GM21717 (cell line): ENCODE measurements at regions not wholly inside any gene's neighbourhood (a gene's known extent, or its start where the extent isn't known, plus 50 kb on each side); places are given as distances from the start of the nearest gene placed in this dataset.
A peak's percentile ranks its signal among the peaks of the same experiment; 100 is the strongest.

Experiments used
- ATAC-seq: cut with Tn5 transposase; IDR thresholded peaks from one replicate; pipeline ENCODE4 v1.9.1; 2021; ENCODE audit warnings: mild to moderate bottlenecking, moderate library complexity; ENCODE audit not compliant: unreplicated experiment

- ATAC-seq: no peak
Measured at GRCh38 chr18:67300498-67300897, 216.0 kb downstream of the DSEL start.

GRCh38 chr18:67292814-67293213 lies 223.7 kb downstream of the DSEL start:
- no peak for ATAC-seq

GRCh38 chr18:67290421-67290820 lies 226.1 kb downstream of the DSEL start:
- ATAC-seq: no peak

GRCh38 chr18:67285583-67285982 lies 230.9 kb downstream of the DSEL start:
- no peak for ATAC-seq

GRCh38 chr18:67282796-67283195 lies 233.7 kb downstream of the DSEL start:
- no peak for ATAC-seq

- no peak for ATAC-seq
Measured at GRCh38 chr18:67281746-67282145, 234.8 kb downstream of the DSEL start.

GRCh38 chr18:67280486-67281242 lies 235.9 kb downstream of the DSEL start:
- ATAC-seq: no peak

- ATAC-seq: no peak
Measured at GRCh38 chr18:67279988-67280387, 236.5 kb downstream of the DSEL start.

- no peak for ATAC-seq
Measured at GRCh38 chr18:67278984-67279383, 237.5 kb downstream of the DSEL start.

- ATAC-seq: no peak
Measured at GRCh38 chr18:67276638-67277037, 239.9 kb downstream of the DSEL start.

- no peak for ATAC-seq
Measured at GRCh38 chr18:67273288-67273687, 243.2 kb downstream of the DSEL start.

GRCh38 chr18:67269206-67269605 lies 247.3 kb downstream of the DSEL start:
- ATAC-seq: no peak

- ATAC-seq: no peak
Measured at GRCh38 chr18:67268530-67268929, 248.0 kb downstream of the DSEL start.

- no peak for ATAC-seq
Measured at GRCh38 chr18:67266246-67267237, 250.0 kb downstream of the DSEL start.

- no peak for ATAC-seq
Measured at GRCh38 chr18:67265464-67266245, 250.9 kb downstream of the DSEL start.

GRCh38 chr18:67261931-67262552 lies 254.5 kb downstream of the DSEL start:
- peak; percentile 59 for ATAC-seq

GRCh38 chr18:67260841-67261240 lies 255.7 kb downstream of the DSEL start:
- no peak for ATAC-seq

GRCh38 chr18:67250776-67251424 lies 265.6 kb downstream of the DSEL start:
- no peak for ATAC-seq

GRCh38 chr18:67243799-67244587 lies 272.5 kb downstream of the DSEL start:
- ATAC-seq: peak; percentile 50
